HG03280 (cell line): ENCODE measurements at regions not wholly inside any gene's neighbourhood (a gene's known extent, or its start where the extent isn't known, plus 50 kb on each side); places are given as distances from the start of the nearest gene placed in this dataset.

ENCODE experiments used
- ATAC-seq: cut with Tn5 transposase; IDR thresholded peaks from one replicate; pipeline ENCODE4 v1.9.1; 2021; ENCODE audit warnings: mild to moderate bottlenecking, moderate library complexity; ENCODE audit not compliant: unreplicated experiment

DNA sequence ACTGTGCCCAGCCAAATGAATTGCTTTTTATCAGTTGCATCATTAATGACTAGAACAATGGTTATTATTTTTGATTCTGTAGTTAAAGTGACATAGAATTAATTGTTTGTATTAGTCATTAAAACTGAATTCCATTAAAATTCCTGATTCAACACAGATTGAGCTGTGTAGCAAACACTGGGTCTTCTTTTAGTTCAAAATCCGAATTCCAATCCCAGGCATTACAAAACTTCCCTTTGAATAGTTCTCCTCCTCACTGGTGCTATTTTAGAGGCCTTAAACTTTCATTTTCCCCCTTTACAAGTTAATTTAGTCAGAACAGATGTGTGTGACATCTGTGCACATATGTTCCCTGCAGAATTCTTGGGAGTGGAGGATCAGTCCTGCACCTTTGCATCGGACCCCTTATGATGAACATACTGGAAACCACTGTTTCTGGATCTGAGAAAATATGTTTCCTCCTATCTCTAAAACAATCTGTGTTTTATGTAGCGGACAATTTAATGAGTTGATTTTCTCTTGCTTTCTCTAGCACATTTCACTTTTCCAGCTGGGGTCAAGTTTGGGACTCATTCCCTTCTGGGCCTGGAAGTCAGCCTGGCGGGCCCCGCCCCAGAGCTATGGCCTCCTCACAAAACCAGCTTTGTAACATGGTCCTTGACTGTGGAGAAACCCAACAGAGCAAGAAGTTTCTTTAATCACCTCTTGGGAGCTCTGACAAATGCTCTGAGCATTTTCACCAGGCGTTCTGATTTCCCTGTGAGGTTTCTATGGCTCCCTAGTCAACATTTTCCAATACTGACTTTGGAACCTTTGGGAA is 87.9 kb upstream of the MAMDC2 start:
- ATAC-seq, result no peak

DNA sequence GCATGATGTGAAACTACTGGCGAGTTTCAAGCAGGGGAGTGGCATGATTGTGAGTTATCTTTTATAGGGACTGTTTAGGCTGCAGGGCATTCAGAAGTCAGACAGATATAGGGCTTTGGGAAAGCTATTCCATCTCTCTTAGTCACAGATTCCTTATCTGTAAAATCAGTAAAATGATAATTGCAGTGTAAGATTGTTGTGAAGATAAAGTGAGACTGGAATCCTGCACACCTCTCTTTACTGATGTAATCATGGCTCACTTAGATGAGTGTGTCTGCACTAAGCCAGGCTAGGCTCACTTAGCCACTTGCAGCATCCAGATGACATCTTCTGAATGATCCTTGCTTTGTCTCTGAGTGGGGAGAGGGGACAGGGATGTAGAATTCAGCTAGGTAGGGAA is 81.8 kb upstream of the MAMDC2 start:
- ATAC-seq, result no peak

GRCh38 chr9:69963803-69964202 is 79.8 kb upstream of the MAMDC2 start:
- ATAC-seq, result no peak

DNA sequence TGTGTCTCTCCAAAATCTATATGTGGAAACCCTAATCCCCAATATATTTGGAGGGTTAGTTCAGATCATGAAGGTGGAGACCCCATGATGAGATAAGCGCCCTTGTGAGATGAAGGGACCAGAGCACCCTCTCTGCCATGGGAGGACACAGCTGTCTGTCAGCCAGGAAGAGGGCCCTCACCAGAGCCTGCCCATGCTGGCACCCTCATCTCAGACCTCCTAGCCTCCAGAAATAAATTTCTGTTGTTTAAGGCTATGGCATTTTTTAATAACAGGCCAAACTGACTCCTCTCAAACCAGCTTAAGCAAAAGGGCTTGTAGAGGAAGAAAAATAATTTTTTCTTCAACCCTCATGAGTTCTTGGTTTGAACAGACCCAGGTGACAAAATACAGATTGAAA is 79.2 kb upstream of the MAMDC2 start:
- no peak for ATAC-seq

DNA sequence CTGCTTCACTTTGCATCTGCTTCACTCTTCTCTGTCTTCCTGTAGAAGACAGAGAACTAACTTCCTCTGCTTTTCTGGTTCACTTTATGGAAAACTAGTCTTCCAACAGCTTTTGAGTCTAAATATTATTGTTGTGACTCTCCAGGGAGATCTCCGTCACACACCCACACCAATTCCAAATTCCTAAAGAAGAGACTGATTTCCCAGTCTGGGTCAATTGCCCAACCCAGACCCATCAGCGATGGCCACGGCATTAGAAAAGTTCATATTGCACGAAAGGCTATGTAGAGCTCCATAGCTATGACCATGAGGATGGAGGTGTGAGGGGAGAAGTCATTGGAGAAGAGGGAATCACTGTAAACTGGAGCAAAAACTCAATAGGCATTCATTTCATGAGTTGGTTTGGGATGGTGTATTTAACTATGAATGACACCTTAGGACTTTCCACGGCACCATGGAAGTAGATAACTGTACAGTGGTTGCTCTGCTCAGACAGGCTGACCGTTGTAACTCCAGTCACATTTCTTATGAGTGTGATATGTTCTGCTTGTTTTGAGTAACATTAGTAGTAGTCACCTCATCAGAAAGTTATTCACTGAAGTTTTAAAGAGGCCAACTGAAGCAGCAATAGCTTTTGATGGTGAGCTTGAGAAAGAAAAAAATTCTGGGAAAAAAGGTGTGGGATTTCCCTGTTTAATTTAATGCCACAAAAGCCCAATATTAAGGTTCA is 78.1 kb upstream of the MAMDC2 start:
- ATAC-seq, result no peak

DNA sequence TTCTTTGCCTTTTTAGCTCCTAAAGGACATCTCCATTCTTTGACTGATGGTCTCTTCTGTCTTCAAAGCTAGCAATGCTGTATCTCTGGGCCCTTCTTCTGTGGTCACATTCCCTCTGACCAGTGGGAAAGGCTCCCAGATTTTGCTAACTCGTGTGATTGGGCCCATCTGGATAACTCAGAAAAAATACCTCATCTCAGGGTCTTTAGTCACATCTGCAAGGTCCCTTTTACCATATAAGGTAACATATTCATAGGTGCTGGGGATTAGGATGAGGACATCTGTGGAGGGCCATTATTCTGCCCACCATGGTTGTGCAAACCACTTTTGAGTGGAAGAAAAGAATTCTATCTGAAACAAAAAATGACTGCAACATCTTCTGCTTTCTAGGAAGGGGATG is 76.3 kb upstream of the MAMDC2 start:
- ATAC-seq, result no peak

GRCh38 chr9:69970001-69970533 is 73.6 kb upstream of the MAMDC2 start:
- ATAC-seq, result no peak

DNA sequence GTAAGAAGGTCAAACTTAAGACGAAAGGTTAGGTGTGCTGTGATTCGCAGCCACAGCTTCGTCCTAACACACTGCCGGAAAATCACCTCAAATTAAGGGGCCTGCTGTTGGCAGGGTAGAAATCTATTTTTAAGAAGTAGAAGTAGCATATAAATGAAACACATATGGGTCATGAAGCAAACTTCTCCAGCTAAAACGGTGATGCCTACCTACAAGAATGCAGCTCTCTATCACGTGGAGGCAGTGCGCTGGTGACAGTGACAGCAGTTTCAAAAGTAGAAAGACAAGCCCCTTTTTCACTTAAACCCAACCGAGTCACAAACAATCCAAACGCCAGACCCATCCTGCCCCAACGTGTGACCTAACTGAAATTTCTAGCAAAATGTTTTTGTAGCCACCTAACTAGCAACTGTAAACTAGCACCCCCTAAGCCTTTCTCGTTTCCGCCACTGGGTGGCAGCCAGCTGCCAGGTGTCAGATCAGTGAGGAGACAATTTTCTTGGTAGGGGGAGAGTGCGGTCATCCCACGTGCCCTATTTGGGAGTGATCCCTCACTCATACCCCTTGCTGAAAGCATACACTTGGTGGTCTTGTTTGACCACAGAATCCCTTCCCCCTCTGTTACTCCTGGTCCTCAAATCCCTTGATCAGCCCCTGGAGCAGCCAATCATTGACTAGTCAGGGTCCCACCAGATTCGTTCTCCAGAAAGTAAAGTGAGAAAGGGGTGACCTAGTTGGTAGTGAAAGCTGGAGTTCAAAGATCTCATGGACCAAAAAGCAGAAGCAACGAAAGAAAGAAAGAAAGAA is 71.8 kb upstream of the MAMDC2 start:
- peak; percentile 68 for ATAC-seq

DNA sequence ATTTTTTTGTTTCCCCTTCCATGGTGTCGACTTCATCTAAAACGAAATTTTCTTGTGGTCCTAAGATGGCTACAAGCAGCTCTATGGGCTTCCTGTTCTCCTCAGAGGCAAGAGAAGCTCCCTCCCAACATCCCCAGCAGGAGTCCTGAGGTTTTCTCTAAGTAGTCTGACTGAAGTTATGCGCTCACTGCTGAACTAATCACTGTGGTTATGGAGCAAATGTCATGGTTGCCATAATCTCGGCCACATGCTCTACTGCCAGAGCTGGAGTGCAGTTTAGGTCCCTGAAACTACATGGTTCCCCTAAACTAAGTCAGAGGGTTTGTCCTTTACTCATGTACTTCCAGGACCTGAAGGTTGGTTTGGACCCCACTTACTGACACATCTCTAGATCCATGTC is 68.0 kb upstream of the MAMDC2 start:
- ATAC-seq, result no peak

GRCh38 chr9:69976152-69976551 is 67.5 kb upstream of the MAMDC2 start:
- no peak for ATAC-seq

DNA sequence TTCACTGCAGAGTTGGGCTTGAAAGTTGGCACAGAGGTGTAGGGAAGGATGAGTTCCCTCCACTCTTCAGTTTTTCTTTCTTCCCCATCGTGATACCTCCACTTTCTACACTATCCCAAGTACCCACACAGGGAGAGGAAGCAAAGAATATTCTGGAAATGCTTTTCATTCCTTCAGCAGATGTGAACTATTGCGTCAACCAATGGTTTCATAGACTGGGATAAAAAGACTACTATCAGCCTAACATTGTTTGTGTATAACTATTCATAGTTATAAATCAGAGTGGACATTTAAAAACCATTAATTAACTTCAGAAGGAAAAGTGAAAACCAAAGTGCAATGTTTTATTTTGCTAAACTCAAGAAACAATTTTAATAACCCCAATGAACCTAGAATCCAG is 63.6 kb upstream of the MAMDC2 start:
- ATAC-seq, result no peak

DNA sequence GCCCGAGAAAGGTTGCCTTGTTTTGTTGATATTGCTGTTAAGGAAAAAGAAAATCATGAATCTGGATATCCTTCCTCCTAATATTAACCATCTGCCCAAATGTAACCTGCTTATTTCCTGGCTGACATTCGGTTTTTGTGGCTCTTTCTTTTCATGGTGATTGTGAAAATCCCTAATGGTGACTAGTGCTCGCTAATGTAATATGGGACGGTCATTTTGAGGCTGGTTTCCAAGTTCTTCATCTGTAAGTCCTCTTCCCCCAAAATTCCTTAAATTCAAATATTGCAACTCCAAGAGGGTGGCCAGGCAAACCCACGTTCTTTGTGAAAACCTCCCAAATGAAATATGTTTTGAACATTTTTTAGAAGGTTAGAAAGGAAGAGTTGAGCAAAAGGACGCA is 63.1 kb upstream of the MAMDC2 start:
- ATAC-seq, result no peak

DNA sequence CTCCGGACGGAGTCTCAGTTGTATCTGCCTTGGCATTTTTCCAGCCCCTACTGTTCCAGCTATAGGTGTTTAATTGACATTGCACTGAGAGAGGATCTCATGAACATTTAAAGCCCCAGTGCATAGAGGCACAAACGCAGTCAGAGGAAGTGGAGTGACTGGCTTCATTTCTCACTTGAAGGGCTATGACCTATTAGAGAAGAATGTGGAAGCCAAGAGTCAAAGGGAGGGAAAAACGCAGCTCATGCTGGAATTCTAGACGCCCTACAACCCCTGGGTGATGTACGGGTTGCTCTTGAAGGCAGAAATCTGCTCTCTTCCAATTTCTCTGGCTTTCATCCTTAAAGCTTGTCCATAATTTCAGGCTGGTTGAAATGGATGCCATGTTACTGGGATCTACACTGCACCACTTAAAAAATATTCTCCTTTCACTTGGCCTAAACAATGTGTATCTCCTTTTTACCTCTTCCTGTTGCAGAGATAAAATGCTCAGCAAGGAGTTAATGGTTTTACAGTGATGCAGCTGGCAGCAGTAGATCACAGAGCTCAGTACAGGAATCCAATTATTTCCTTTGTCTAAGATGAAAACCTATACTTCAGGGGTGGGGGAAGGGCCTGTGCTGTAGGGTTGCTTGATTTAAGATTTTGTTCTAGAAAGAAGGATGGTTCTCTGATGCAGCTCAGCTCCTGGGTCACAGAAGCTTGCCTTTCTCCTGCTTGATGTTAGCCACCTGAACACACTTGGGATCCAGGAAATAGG is 61.8 kb upstream of the MAMDC2 start:
- ATAC-seq, result no peak

- ATAC-seq, result no peak
These were observed 58.8 kb upstream of the MAMDC2 start for GRCh38 chr9:69984831-69985230.

DNA sequence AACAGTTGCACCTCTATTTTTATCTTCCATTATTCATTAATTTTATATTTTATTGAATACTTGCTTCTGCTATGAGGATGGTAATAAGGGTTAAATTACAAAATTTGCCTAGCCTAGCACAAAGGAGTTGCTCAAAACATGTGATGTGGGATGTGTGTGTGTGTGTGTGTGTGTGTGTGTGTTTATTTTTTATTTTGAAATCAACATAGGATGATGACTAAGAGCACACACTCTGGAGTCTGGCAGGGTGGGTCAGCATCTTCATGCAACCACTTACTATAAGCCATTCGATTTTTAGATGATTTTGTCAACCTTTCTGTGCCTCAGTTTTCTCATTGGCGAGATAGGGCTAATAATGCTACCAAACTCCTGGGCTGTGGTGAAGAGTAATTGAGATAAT is 57.7 kb upstream of the MAMDC2 start:
- no peak for ATAC-seq

- ATAC-seq, result no peak
These were observed 56.7 kb upstream of the MAMDC2 start for GRCh38 chr9:69986970-69987369.

GRCh38 chr9:69987457-69987856 is 56.2 kb upstream of the MAMDC2 start:
- ATAC-seq, result no peak

DNA sequence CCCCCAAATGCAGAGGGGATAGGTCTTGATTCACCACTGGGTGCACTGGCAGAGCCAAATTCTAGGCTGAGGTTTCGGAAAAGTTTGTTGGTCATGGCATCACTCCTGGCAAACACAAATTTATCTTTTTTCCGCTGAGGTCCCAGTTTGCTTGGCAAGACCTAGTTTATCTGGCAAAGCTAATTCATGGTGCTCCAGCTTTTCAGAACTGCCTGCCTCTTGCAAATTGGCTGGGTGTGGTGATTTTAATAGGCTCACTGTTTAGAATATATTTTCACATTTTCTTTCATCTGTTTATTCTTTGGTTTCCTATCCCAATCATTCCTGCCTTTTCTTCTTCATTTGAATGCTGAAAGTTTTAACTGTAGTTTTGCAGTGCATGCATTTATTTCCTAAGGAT is 50.5 kb upstream of the MAMDC2 start:
- ATAC-seq, result no peak
